SK-N-SH (cell line): ENCODE measurements at regions not wholly inside any gene's neighbourhood (a gene's known extent, or its start where the extent isn't known, plus 50 kb on each side); places are given as distances from the start of the nearest gene placed in this dataset.
"Not testable (repeated sequence)": the region's sequence is repeated elsewhere in the genome, so short reads cannot be mapped to it uniquely, and the experiment has no call there.

ENCODE experiments used
- CTCF ChIA-PET: fragments of 300-600, 350-600 bp; formaldehyde crosslinking; extraction: SDS; loops from one replicate; lab custom pipeline; 2021; lab: Yijun Ruan, JAX
- POLR2A ChIA-PET: fragments of 350-600 bp; sonication (Branson Sonifier 250); formaldehyde crosslinking; extraction: SDS; loops from one replicate; lab custom pipeline; 2020; ENCODE audit warnings: antibody characterized with exemption, inconsistent platforms; lab: Yijun Ruan, JAX
- DNase-seq: peaks from one replicate; pipeline ENCODE4 v3.0.0; 2012
- H2AFZ ChIP-seq: fragments of 200-600 bp; sonication (generic); 2 replicates; pipeline ENCODE4 v1.8.1; 2016; ENCODE audit warnings: antibody characterized with exemption, mild to moderate bottlenecking, low read depth
- H3F3A ChIP-seq: fragments of 200-600 bp; sonication (generic); replicated peaks from 2 replicates; pipeline ENCODE3; 2016; ENCODE audit warnings: antibody characterized with exemption, mild to moderate bottlenecking; ENCODE audit not compliant: insufficient read depth
- H3K27ac ChIP-seq, 2 experiments: fragments of 200-500 bp in 1 of 2; fragments of 200-600 bp in 1 of 2; sonication (Bioruptor generic) in 1 of 2; sonication (generic), shearing (Covaris generic) in 1 of 2; 2 replicates each; pipeline versions ENCODE4 v1.5.1 to v1.6.1; 2014 to 2016; ENCODE audit warnings: low read depth in 2 of 2, inconsistent platforms in 1 of 2, low read length in 1 of 2, mild to moderate bottlenecking in 1 of 2, mixed read lengths in 1 of 2
- H3K27me3 ChIP-seq: fragments of 200-600 bp; sonication (generic), shearing (Covaris generic); 2 replicates; pipeline ENCODE4 v1.6.1; 2016; ENCODE audit warnings: mixed run types; ENCODE audit not compliant: insufficient read depth
- H3K36me3 ChIP-seq, 2 experiments: fragments of 200-500 bp in 1 of 2; fragments of 200-600 bp in 1 of 2; sonication (Bioruptor generic) in 1 of 2; sonication (generic) in 1 of 2; replicated peaks in 1 of 2; 2 replicates each; pipeline versions ENCODE3 to v1.5.1; 2014 to 2016; ENCODE audit warnings: low read length in 1 of 2, mild to moderate bottlenecking in 1 of 2; ENCODE audit not compliant: insufficient read depth in 2 of 2, control insufficient read depth in 1 of 2
- H3K4me1 ChIP-seq, 2 experiments: fragments of 200-500 bp in 1 of 2; fragments of 200-600 bp in 1 of 2; sonication (Bioruptor generic) in 1 of 2; sonication (generic), shearing (Covaris generic) in 1 of 2; 2 replicates each; pipeline versions ENCODE4 v1.5.1 to v1.6.1; 2014 to 2016; ENCODE audit warnings: low read depth in 1 of 2, low read length in 1 of 2, mixed run types in 1 of 2; ENCODE audit not compliant: insufficient read depth in 2 of 2, control insufficient read depth in 1 of 2
- H3K4me2 ChIP-seq: fragments of 200-600 bp; sonication (generic), shearing (Covaris generic); 2 replicates; pipeline ENCODE4 v1.6.1; 2017; ENCODE audit warnings: mixed run types
- H3K4me3 ChIP-seq, 2 experiments: fragments of 200-500 bp in 1 of 2; fragments of 200-600 bp in 1 of 2; sonication (Bioruptor generic) in 1 of 2; sonication (generic), shearing (Covaris generic) in 1 of 2; 2 replicates each; pipeline versions ENCODE4 v1.5.1 to v1.8.1; 2014 to 2016; ENCODE audit warnings: low read depth in 2 of 2, inconsistent platforms in 1 of 2, low read length in 1 of 2, mild to moderate bottlenecking in 1 of 2, mixed read lengths in 1 of 2, moderate library complexity in 1 of 2
- H3K79me2 ChIP-seq: fragments of 200-600 bp; sonication (generic); 2 replicates; pipeline ENCODE4 v1.8.1; 2017; ENCODE audit warnings: mild to moderate bottlenecking; ENCODE audit not compliant: insufficient read depth
- H3K9ac ChIP-seq: fragments of 200-600 bp; sonication (generic); 2 replicates; pipeline ENCODE4 v1.6.1; 2017; ENCODE audit warnings: mixed run types
- H3K9me2 ChIP-seq: fragments of 200-600 bp; sonication (generic); 2 replicates; pipeline ENCODE4 v1.6.1; 2017; ENCODE audit warnings: mixed run types
- H3K9me3 ChIP-seq: fragments of 200-600 bp; sonication (generic); 2 replicates; pipeline ENCODE4 v1.6.1; 2017; ENCODE audit warnings: mixed run types, mild to moderate bottlenecking, moderate library complexity
- H4K20me1 ChIP-seq: fragments of 200-600 bp; sonication (generic); 2 replicates; pipeline ENCODE4 v1.6.1; 2017; ENCODE audit warnings: mild to moderate bottlenecking, mixed run types; ENCODE audit not compliant: insufficient read depth
- EP300 ChIP-seq, 2 experiments: IDR thresholded peaks; 2 replicates each; pipeline versions ENCODE4 v1.4.0 to v1.6.1; 2012; ENCODE audit warnings: borderline replicate concordance in 1 of 2, low read depth in 1 of 2, low read length in 1 of 2
- FOSL2 ChIP-seq: IDR thresholded peaks from 2 replicates; pipeline ENCODE4 v1.4.0; 2012; ENCODE audit warnings: low read depth, mild to moderate bottlenecking, moderate library complexity, borderline replicate concordance
- GATA2 ChIP-seq: sonication (generic); formaldehyde crosslinking; IDR thresholded peaks from 2 replicates; pipeline ENCODE4 v1.5.0; 2020; ENCODE audit warnings: mild to moderate bottlenecking, missing genetic modification reagents
- JUND ChIP-seq: IDR thresholded peaks from 2 replicates; pipeline ENCODE4 v1.4.0; 2012
- MEF2A ChIP-seq: IDR thresholded peaks from 2 replicates; pipeline ENCODE4 v1.4.0; 2012; ENCODE audit warnings: low read depth, borderline replicate concordance
- NFIC ChIP-seq: IDR thresholded peaks from 2 replicates; pipeline ENCODE4 v1.4.0; 2012; ENCODE audit warnings: borderline replicate concordance
- NRF1 ChIP-seq: IDR thresholded peaks from 2 replicates; pipeline ENCODE4 v1.6.1; 2012; ENCODE audit warnings: low read depth, mild to moderate bottlenecking, low read length
- RCOR1 ChIP-seq: fragments of 150-350 bp; IDR thresholded peaks from 2 replicates; pipeline ENCODE4 v1.6.1; 2017; ENCODE audit warnings: antibody characterized with exemption, low read length
- RXRA ChIP-seq: IDR thresholded peaks from 2 replicates; pipeline ENCODE4 v1.4.0; 2012; ENCODE audit warnings: low read depth, mild to moderate bottlenecking, borderline replicate concordance
- SIN3A ChIP-seq: IDR thresholded peaks from 2 replicates; pipeline ENCODE4 v1.6.1; 2012; ENCODE audit warnings: low read depth, mild to moderate bottlenecking, low read length, moderate library complexity, borderline replicate concordance
- TAF1 ChIP-seq: IDR thresholded peaks from 2 replicates; pipeline ENCODE4 v1.6.1; 2012; ENCODE audit warnings: low read depth, mild to moderate bottlenecking, low read length, moderate library complexity, borderline replicate concordance
- TCF12 ChIP-seq: IDR thresholded peaks from 2 replicates; pipeline ENCODE4 v1.4.0; 2012
- TEAD4 ChIP-seq: IDR thresholded peaks from 2 replicates; pipeline ENCODE4 v1.4.0; 2012; ENCODE audit warnings: mild to moderate bottlenecking, borderline replicate concordance; ENCODE audit not compliant: insufficient read depth
- YY1 ChIP-seq: IDR thresholded peaks from 2 replicates; pipeline ENCODE4 v1.4.0; 2012; ENCODE audit warnings: low read depth, mild to moderate bottlenecking
- WGBS: methylation state at CpG from one replicate; pipeline ENCODE4 v1.1.6; 2017; ENCODE audit warnings: low lambda C conversion rate; 5-methylcytosine and 5-hydroxymethylcytosine counted together
- TF ChIP-seq, protein P1 (sequence below): IDR thresholded peaks from 2 replicates; pipeline ENCODE4 v1.6.1; 2012; ENCODE audit warnings: mild to moderate bottlenecking, low read depth, low read length, moderate library complexity
- TF ChIP-seq, protein P2 (sequence below): IDR thresholded peaks from 2 replicates; pipeline ENCODE4 v1.4.0; 2012; ENCODE audit warnings: low read depth
- TF ChIP-seq, protein P3 (sequence below): IDR thresholded peaks from 2 replicates; pipeline ENCODE4 v1.4.0; 2012; ENCODE audit warnings: low read depth, borderline replicate concordance

- H3K9ac ChIP-seq, H2AFZ ChIP-seq, H3K9me2 ChIP-seq, H3K4me3 ChIP-seq, H3K9me3 ChIP-seq, H3K36me3 ChIP-seq, H3K79me2 ChIP-seq, CTCF ChIA-PET, H3K4me2 ChIP-seq, H4K20me1 ChIP-seq, DNase-seq, H3K27me3 ChIP-seq: not testable (repeated sequence)
- POLR2A ChIA-PET: interaction anchor here (0.6 kb wide), 1 partner anchor 1768 kb away, joined by 3 read pairs; no protein-coding TSS in a partner anchor
- Histone ChIP-seq H3K27ac (peak overlapping the region in 1 of 2 experiments; percentile 47; a peak in 2 of 4 replicates), H3F3A (peaks cover 17% of the 10 kb centered on the region), H3K4me1 (peaks cover 4 to 27% of the 10 kb centered on the region in 2 experiments)
- peak; percentile 47 for TF ChIP-seq TCF12
- TF ChIP-seq MEF2A: peak; percentile 89
- peak; percentile 33; the same call in 1 of the 2 replicates for TF ChIP-seq JUND
- WGBS: 77% methylated on average over 1 of the region's 1 CpG
Measured at GRCh38 chr16:65310491-65310890, 188.6 kb upstream of the CDH11 start.

DNA sequence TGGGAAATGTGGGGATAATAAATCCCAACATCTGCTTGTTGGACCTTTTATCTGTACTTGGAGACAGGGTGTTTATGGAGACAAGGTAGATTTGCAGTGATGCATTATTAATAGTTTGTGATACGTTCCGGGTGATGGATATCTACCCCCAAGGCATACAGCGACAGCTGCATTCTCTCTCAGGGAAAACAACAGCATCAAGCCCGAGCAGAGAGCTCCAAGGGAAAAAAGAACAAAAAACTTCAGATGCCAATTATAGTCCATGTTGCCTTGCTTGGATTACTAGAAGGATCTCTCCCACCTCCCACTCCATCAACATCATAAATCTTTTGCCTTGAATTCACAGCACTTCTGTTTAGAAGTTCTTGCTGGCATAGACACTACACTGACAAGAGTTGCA, 187.5 kb upstream of the CDH11 start:
- ChIA-PET POLR2A (no interaction called here), CTCF (interaction anchor here (1.1 kb wide), 1 partner anchor 1848 kb away, joined by 3 read pairs; no protein-coding TSS in a partner anchor)
- H3K4me1 ChIP-seq: peaks cover 4 to 25% of the 10 kb centered on the region in 2 experiments
- no peak overlapping the region for H3K4me3 ChIP-seq
- WGBS: 78% methylated on average over 4 of the region's 4 CpGs
- H3K36me3 ChIP-seq: no peaks in the 10 kb centered on the region
- no peaks in the 10 kb centered on the region for H3K27me3 ChIP-seq
- TF ChIP-seq, protein P1, sequence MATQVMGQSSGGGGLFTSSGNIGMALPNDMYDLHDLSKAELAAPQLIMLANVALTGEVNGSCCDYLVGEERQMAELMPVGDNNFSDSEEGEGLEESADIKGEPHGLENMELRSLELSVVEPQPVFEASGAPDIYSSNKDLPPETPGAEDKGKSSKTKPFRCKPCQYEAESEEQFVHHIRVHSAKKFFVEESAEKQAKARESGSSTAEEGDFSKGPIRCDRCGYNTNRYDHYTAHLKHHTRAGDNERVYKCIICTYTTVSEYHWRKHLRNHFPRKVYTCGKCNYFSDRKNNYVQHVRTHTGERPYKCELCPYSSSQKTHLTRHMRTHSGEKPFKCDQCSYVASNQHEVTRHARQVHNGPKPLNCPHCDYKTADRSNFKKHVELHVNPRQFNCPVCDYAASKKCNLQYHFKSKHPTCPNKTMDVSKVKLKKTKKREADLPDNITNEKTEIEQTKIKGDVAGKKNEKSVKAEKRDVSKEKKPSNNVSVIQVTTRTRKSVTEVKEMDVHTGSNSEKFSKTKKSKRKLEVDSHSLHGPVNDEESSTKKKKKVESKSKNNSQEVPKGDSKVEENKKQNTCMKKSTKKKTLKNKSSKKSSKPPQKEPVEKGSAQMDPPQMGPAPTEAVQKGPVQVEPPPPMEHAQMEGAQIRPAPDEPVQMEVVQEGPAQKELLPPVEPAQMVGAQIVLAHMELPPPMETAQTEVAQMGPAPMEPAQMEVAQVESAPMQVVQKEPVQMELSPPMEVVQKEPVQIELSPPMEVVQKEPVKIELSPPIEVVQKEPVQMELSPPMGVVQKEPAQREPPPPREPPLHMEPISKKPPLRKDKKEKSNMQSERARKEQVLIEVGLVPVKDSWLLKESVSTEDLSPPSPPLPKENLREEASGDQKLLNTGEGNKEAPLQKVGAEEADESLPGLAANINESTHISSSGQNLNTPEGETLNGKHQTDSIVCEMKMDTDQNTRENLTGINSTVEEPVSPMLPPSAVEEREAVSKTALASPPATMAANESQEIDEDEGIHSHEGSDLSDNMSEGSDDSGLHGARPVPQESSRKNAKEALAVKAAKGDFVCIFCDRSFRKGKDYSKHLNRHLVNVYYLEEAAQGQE: no peak
- TF ChIP-seq GATA2 (CRISPR knock-in tag): peak; percentile 67; the same call in 1 of the 2 replicates
- TF ChIP-seq TAF1: no peak
- TF ChIP-seq, protein P2, sequence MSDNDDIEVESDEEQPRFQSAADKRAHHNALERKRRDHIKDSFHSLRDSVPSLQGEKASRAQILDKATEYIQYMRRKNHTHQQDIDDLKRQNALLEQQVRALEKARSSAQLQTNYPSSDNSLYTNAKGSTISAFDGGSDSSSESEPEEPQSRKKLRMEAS: no peak
- TF ChIP-seq, protein P3, sequence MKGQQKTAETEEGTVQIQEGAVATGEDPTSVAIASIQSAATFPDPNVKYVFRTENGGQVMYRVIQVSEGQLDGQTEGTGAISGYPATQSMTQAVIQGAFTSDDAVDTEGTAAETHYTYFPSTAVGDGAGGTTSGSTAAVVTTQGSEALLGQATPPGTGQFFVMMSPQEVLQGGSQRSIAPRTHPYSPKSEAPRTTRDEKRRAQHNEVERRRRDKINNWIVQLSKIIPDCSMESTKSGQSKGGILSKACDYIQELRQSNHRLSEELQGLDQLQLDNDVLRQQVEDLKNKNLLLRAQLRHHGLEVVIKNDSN: no peak
- TF ChIP-seq RCOR1: peak; percentile 83
- no peak for TF ChIP-seq TEAD4
- TF ChIP-seq SIN3A: no peak
- no peak for TF ChIP-seq RXRA
- no peak for TF ChIP-seq NFIC
- no peak for TF ChIP-seq NRF1
- TF ChIP-seq EP300 (IDR thresholded peaks at IDR 0.05; ENCODE audit: borderline replicate concordance in 1 of 2, low read depth in 1 of 2, low read length in 1 of 2): peak in 1 of 2 experiments; percentile 59; a peak in 1 of 4 replicates
- no peak for TF ChIP-seq FOSL2
- no peak for TF ChIP-seq YY1
- H3F3A ChIP-seq: peaks cover 17% of the 10 kb centered on the region
- DNase-seq: peak; percentile 15
- H3K4me2 ChIP-seq: no peak overlapping the region
- no peak overlapping the region for H3K9ac ChIP-seq
- no peaks in the 10 kb centered on the region for H3K9me2 ChIP-seq
- no peaks in the 10 kb centered on the region for H3K9me3 ChIP-seq
- H2AFZ ChIP-seq: no peak overlapping the region
- H4K20me1 ChIP-seq: no peaks in the 10 kb centered on the region
- H3K27ac ChIP-seq: no peak overlapping the region
- no peaks in the 10 kb centered on the region for H3K79me2 ChIP-seq
